ENCODE measurements at regions not wholly inside any gene's neighbourhood (a gene's known extent, or its start where the extent isn't known, plus 50 kb on each side); places are given as distances from the start of the nearest gene placed in this dataset.

GRCh38 chr13:64069892-64070291, 2654.2 kb upstream of the PCDH20 start:
- TF ChIP-seq ZNF274 (IDR thresholded peaks at IDR 0.05; ENCODE audit: low read depth, low read length) (no peak), SUZ12 (IDR thresholded peaks at IDR 0.05; ENCODE audit: extremely low read depth, insufficient read depth, insufficient read length) (no peak), YY1 (IDR thresholded peaks at IDR 0.05; ENCODE audit: insufficient read depth, insufficient read length) (no peak)
